ENCODE measurements at regions not wholly inside any gene's neighbourhood (a gene's known extent, or its start where the extent isn't known, plus 50 kb on each side); places are given as distances from the start of the nearest gene placed in this dataset.
A peak's percentile ranks its signal among the peaks of the same experiment; 100 is the strongest.

DNA sequence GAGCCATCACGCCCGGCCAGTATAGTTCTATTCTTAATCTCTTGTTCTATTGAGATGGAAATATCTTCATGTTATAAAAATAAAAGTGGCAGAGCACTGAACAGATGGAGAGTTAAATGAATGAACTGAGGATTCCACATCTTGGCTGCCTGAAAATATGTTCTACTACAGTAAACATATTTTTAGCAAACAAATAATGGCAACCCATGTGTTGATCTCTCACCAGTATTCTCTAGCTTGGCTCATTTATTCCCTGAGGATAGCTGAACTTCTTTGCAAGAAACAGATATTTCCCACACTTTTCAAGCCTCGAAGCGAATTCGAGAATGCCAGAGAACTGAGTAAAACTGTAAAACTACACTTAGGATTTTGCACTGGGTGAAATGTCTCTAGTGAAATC is 58.9 kb downstream of the DIRAS3 start:
- DNase-seq (ENCODE audit: low read depth) = no peak

GRCh38 chr1:67988066-67988465 is 62.4 kb downstream of the DIRAS3 start:
- DNase-seq (ENCODE audit: low read depth) = peak; percentile 34

GRCh38 chr1:67987046-67987799 is 63.2 kb downstream of the DIRAS3 start:
- peak; percentile 97 for DNase-seq (ENCODE audit: low read depth)

DNA sequence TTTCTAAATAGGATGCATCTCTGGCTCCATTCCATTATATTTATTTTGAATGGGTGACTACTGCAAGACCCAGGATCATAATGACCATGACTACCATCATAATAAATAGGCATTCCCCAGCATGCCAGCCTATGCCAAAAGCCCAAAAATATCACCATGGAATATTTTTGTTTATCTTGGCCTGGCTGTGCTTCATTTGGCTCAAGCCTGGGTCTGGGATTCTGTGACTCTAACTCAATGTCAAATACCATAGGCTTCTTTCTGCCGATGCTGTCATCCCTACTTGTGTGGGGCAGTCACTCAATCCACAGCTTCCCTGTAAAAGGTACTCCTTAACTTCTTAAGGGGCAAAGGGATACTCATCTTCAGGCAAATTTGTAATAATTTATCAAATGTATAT is 66.6 kb downstream of the DIRAS3 start:
- DNase-seq (ENCODE audit: low read depth) = no peak

DNA sequence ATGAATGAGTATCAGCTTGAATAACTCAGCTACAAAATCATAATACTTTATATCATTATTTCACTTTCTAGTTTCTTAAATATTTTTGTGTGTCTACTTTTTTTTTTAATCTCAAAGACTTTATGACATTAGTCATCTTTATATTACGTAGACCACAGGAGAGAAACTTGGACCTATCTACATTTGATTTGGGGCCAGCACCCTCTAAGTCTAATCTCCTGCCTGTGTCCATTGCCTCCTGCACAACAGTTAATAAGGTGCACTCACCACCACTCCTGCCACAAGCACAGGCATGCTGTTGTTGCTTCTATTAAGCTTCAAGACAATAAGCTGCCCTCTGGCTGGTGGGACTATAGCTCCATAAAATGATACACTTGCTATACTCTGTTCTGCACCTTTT is 70.4 kb downstream of the DIRAS3 start:
- no peak for DNase-seq (ENCODE audit: low read depth)

DNA sequence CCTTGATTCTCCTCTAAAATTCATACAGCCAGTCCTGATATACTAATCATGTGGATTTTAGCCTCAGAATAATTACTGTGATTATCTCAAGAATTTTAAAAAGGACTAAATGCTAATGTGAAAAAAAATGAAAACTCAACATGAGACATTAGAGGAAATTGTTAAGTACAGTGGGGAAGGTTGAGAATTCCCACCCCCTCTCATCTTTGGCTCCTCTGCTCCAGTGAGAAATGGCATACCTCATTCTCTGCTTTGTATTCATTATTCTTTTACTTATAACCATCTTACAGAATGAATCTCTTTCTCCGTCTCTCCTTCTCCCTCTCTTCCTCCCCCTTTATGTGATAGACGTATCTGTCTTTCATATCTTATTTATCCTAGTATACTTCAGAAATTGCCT is 70.9 kb downstream of the DIRAS3 start:
- no peak for DNase-seq (ENCODE audit: low read depth)

DNA sequence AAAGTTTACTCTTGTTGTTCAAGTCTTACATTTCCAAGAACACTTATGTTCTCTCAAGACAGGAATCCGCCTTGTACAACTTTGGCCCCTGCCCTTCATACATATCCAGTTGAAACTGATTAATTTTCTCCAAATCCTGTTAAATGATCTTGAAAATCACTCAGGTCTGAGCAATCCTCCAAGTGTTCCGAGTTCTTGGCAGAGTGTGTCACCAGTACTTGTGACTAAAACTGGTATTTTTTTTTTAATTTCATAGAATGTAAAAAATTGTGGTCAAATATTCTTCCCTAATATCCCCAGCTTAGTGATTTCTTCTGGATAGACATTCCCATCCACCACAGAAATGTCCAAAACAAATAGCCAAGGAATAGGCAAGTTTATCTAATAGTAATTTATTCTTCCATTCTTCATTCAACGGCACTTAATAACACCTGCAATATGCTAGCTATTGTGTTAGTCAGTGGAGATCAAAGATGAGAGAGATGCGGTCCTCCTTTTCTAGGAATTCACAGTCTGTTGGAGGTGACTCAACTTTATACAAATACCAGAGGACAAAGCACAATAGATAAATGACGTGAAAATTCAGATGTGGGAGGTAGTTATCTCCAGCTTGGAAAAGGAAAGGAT is 71.4 kb downstream of the DIRAS3 start:
- DNase-seq (ENCODE audit: low read depth) = peak; percentile 76

DNA sequence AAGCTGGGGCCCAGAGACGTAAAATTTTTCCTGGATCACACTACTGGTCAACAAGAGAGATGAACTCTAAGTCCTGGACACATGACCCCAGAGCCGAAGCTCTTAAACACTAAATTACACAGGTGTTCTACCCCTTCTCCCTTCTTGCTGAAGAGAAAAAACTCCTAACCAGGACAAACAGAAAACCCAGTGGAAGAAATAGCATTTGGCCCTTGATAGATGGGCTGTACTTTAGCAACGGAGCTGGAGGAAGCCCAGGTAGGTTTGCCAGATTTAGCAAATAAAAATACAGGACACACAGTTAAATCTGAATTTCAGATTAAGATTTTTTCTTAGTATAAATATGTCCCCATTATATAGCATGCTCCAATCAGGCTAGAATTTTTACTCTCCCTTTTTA is 72.7 kb downstream of the DIRAS3 start:
- no peak for DNase-seq (ENCODE audit: low read depth)

DNA sequence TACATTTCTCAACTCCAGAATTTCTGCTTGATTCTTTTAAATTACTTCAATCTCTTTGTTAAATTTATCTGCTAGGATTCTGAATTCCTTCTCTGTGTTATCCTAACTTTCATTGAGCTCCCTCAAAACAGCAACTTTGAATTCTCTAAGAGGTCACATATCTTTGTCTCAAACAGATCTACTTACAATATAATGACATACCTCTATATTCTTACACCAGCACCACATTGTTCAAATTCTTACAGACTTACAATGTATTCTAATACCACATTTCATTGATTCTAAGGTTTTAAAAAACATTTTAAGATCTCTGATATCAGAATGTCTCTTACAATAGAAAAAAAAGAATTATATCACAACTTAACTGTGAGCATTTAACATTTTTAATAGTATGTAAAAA is 77.4 kb downstream of the DIRAS3 start:
- DNase-seq (ENCODE audit: low read depth) = peak; percentile 55

DNA sequence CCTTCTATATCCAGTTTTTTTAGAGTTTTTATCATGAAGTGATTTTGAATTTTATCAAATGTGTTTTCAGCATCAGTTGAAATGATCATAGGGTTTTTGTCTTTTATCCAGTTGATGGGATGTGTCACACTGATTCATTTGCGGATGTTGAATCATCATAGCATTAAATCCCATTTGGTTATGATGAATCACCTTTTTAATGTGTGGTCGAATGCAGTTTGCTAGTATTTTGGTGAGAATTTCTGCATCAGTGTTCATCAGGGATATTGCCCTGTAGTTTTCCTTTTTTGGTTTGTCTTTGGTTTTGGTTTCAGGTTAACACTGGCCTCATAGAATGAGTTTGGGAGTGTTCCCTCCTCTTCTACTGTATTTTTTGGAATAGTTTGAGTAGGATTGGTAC is 80.3 kb downstream of the DIRAS3 start:
- peak; percentile 91 for DNase-seq (ENCODE audit: low read depth)

- no peak for DNase-seq (ENCODE audit: low read depth)
Measured at GRCh38 chr1:67969446-67969845, 81.0 kb downstream of the DIRAS3 start.

DNA sequence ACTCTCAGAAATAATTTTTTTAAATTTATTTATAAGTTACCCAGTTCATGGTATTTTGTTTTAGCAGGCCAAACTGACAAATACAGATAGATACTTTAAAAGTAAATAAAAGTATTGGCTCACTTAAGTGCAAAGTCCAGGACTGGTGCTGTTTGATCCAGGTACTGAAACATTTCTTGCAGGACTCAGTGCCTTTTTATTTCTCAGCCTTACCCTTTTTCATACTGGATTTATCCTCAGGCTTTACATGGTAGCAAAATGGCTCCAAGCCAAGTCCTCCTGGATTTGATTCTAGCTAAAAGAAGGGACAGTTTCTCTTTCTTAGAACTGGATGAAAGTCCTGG is 83.8 kb downstream of the DIRAS3 start:
- no peak for DNase-seq (ENCODE audit: low read depth)

DNA sequence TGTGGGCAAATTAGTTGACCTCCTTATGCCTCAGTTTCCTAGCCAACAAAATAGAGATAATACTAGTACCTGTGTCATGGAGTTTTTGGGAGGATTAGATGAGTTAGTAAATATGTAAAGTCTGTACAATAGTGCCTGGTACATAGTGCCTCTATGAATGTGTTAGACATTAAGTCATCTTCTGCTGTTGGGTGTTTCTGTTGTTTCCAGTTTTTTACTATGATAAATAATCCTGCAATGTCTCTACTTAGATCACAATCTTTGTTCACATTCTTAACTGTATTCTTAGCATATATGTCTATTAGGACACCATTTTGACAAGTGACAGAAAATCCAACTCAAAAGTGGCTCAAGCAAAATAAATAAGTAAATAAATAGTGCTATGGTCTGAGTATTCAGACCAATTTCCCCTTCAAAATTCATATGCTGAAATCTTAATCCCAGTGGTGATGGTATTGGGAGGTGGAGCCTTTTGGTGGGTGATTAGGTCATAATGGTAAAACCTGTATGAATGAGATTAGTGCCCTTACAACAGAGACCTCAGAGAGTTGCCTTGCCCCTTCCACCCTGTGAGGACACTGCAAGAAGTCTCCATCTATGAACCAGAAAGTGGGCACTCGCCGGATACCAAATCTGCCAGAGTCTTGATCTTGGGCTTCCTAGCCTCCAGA is 84.3 kb downstream of the DIRAS3 start:
- DNase-seq (ENCODE audit: low read depth) = peak; percentile 40

DNA sequence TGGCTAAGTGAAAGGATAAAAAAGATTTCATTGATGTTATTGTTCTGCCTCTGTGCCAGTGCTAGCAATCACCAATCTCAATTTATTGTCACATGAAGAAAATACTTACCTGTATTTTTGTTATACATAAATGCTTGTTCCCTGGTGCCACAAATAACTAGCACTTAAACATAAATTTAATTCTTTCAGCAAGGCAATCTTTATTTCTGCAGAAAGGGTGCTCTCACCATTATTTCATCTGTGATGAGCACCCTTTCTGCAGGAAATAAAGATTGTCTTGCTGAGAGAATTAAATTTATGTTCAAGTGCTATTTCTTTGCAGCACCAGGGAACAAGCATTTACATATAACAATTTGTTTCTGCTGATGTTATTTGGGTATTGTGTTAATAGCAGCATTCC is 87.2 kb downstream of the DIRAS3 start:
- no peak for DNase-seq (ENCODE audit: low read depth)

DNA sequence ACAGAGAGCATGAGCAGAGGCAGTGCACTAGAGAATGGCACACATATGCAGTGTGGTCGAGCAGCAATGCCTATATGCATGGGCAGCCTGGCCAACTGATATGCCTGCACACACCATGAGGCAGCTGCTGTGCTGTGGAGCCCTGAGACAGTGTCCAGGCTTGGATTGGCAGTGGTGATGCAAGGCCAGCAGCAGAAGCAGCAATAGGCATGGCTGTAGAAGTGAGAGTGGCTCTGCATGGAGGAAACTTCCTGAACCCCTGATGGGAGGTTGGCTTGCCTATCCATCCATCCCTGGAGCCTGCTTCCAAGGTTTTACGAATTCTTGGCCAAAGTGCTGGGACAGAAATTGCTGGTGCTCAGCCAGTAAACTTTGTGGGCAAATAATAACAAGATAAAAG is 89.7 kb downstream of the DIRAS3 start:
- no peak for DNase-seq (ENCODE audit: low read depth)

DNA sequence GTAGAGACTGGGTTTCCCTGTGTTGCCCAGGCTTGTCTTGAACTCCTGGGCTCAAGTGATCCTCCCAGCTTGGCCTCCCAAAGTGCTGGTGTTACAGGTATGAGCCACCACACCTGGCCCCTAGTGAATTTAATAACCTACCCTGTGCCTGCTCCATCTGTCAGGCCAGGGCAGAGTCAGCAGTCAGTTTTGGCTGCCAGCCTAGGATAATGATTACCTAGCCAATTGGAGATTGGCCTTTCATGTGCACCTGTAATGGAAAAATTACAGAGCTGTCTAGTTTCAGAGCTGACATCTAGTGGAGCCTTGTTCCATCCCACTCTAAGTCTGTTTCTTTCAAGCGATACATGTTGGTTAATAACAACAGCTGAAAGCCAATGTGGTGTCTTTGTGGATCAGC is 92.0 kb downstream of the DIRAS3 start:
- DNase-seq (ENCODE audit: low read depth) = no peak

GRCh38 chr1:67957066-67957465 is 93.4 kb downstream of the DIRAS3 start:
- no peak for DNase-seq (ENCODE audit: low read depth)

DNA sequence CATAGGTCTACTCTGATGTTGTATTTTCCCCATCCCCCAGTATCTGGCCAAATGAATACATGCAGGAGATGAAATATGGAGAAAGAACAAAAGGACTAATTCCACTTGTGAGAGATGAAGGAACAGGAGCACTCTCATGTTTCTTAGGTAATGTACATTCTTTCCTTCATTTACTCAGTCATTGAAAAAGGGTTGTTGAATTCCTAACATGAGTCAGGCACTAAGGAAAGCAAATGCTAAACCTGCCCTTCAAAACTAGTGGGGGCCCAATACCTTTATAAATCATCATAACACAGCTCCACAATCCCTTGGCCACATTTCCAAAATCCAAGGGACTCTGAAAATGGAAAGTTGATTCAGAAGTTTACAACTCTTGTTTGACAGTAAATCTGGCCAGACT is 94.3 kb downstream of the DIRAS3 start:
- DNase-seq (ENCODE audit: low read depth) = peak; percentile 58

- DNase-seq (ENCODE audit: low read depth) = no peak
Measured at GRCh38 chr1:67955591-67955990, 94.8 kb downstream of the DIRAS3 start.

DNA sequence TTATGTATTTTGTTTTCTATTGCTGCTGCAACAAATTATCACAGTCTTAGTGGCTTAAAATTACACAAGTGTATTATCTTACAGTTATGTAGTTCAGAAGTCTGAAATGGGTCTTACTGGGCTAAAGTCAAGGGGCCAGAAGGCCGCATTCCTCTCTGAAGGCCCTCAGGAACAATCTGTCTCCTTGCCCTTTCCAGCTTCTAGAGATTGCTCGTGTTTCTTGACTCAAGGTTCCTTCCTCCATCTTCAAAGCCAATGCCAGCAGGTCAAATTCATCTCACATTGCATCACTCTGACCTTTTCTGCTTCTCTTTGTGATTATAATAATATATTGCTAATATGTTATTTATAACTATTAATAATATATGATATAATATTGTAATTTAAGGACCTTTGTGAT is 97.1 kb downstream of the DIRAS3 start:
- DNase-seq (ENCODE audit: low read depth) = peak; percentile 79

- peak; percentile 87 for DNase-seq (ENCODE audit: low read depth)
Measured at GRCh38 chr1:67952071-67952470, 98.4 kb downstream of the DIRAS3 start.

GRCh38 chr1:67951014-67951413 is 99.4 kb downstream of the DIRAS3 start:
- DNase-seq (ENCODE audit: low read depth) = no peak
